Caco-2 (cell line): ENCODE measurements at regions not wholly inside any gene's neighbourhood (a gene's known extent, or its start where the extent isn't known, plus 50 kb on each side); places are given as distances from the start of the nearest gene placed in this dataset.

Source experiments
- BruUV-seq: library from RNA; stranded (reverse); fragments of 400-500 nt; replicated peaks from 2 replicates; lab custom pipeline; 2021; lab: Mats Ljungman, UMichigan
- CTCF ChIA-PET: fragments of 300-600 bp; sonication (Branson Sonifier 250); formaldehyde crosslinking; loops from one replicate; lab custom pipeline; 2022; ENCODE audit warnings: antibody characterized with exemption; lab: Charles Lee
- POLR2A ChIA-PET: fragments of 300-600 bp; sonication (Branson Sonifier 250); formaldehyde crosslinking; loops from one replicate; lab custom pipeline; 2022; ENCODE audit warnings: antibody characterized with exemption; lab: Charles Lee
- DNase-seq, 2 experiments: peaks; one replicate each; pipeline versions ENCODE4 v3.0.0 to v3.0.0-alpha.2; 2020 to 2022
- H3K27me3 ChIP-seq: replicated peaks from 2 replicates; pipeline ENCODE4 v1.6.0; 2011; ENCODE audit warnings: low read length; ENCODE audit not compliant: control insufficient read depth, insufficient read depth
- H3K36me3 ChIP-seq: 2 replicates; pipeline ENCODE4 v1.5.1; 2011; ENCODE audit warnings: low read length; ENCODE audit not compliant: control insufficient read depth, insufficient read depth
- H3K4me1 ChIP-seq: fragments of 250-450 bp; sonication (Bioruptor Pico); 2 replicates; pipeline ENCODE4 v1.5.1; 2020; ENCODE audit warnings: mild to moderate bottlenecking
- H3K4me3 ChIP-seq: 2 replicates; pipeline ENCODE4 v1.5.1; 2011; ENCODE audit warnings: low read depth, mild to moderate bottlenecking, control low read depth, low read length
- H3K9me3 ChIP-seq: fragments of 250-450 bp; sonication (Bioruptor Pico); 2 replicates; pipeline ENCODE4 v1.5.1; 2020; ENCODE audit warnings: mild to moderate bottlenecking, moderate library complexity
- H3K27ac Mint-ChIP-seq: one replicate; pipeline ENCODE4 v1.8.0; 2022; ENCODE audit warnings: mixed read lengths; ENCODE audit not compliant: unreplicated experiment
- H3K27me3 Mint-ChIP-seq: one replicate; pipeline ENCODE4 v1.8.0; 2022; ENCODE audit warnings: mixed read lengths; ENCODE audit not compliant: insufficient read depth, unreplicated experiment
- H3K36me3 Mint-ChIP-seq: one replicate; pipeline ENCODE4 v1.8.0; 2022; ENCODE audit warnings: mild to moderate bottlenecking, mixed read lengths; ENCODE audit not compliant: insufficient read depth, unreplicated experiment
- H3K4me1 Mint-ChIP-seq: one replicate; pipeline ENCODE4 v1.8.0; 2022; ENCODE audit warnings: low read depth, mixed read lengths; ENCODE audit not compliant: unreplicated experiment
- H3K4me3 Mint-ChIP-seq: one replicate; pipeline ENCODE4 v1.8.0; 2022; ENCODE audit warnings: mild to moderate bottlenecking, moderate library complexity, mixed read lengths; ENCODE audit not compliant: unreplicated experiment
- H3K9me3 Mint-ChIP-seq: one replicate; pipeline ENCODE4 v1.8.0; 2022; ENCODE audit warnings: mixed read lengths; ENCODE audit not compliant: unreplicated experiment
- CTCF ChIP-seq, 2 experiments: fragments of 200-600 bp in 1 of 2; IDR thresholded peaks; 1 replicate in 1 of 2; 2 replicates in 1 of 2; pipeline versions ENCODE4 v1.5.1 to v1.8.0; 2011 to 2022; ENCODE audit warnings: antibody characterized with exemption in 1 of 2, control low read depth in 1 of 2, inconsistent platforms in 1 of 2, low read depth in 1 of 2, low read length in 1 of 2, mild to moderate bottlenecking in 1 of 2, moderate library complexity in 1 of 2; ENCODE audit not compliant: insufficient read depth in 1 of 2, severe bottlenecking in 1 of 2, unreplicated experiment in 1 of 2
- intact Hi-C: fragments of 100-400 bp; cut with micrococcal nuclease; formaldehyde crosslinking; loops from one replicate; pipeline ENCODE4 v1.10.0; 2022; ENCODE audit not compliant: unreplicated experiment

- DNase-seq = no peak
- intact Hi-C loops = no loop called here
- no peak overlapping the region for H3K27ac Mint-ChIP-seq
Measured at GRCh38 chr20:7710440-7710839, 229.8 kb downstream of the HAO1 start.

DNA sequence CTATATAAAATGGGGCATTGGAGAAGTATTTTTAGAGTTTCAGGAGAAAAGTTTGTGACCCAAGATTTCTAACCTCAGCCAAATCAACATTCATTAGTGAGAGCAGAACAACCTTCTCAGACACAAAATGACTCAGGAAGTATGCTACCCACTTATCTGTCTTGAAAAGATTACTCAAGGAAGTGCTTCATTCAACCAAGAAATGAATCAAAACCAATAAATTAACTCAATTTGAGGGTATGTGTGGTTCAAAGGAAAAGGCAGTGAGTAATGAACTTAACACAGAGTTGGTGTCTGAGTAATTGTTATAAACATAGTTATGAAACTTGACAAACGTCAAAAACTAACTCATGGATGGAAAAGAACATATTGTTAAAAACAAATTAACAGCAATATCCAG, 227.6 kb downstream of the HAO1 start:
- H3K4me3 Mint-ChIP-seq = no peak overlapping the region
- intact Hi-C loops = no loop called here

More at GRCh38 chr20:7710440-7710839, 229.8 kb downstream of the HAO1 start:
- no peak for TF ChIP-seq CTCF (IDR thresholded peaks at IDR 0.05; ENCODE audit: insufficient read depth in 1 of 2, low read depth in 1 of 2, low read length in 1 of 2, severe bottlenecking in 1 of 2, unreplicated experiment in 1 of 2)
- no peak overlapping the region for H3K4me3 Mint-ChIP-seq
- no peaks in the 10 kb centered on the region for H3K36me3 ChIP-seq
- BruUV-seq = no TSS peak
- peaks cover 10% of the 10 kb centered on the region for H3K4me1 ChIP-seq
- peaks cover 5% of the 10 kb centered on the region for H3K4me1 Mint-ChIP-seq
- H3K36me3 Mint-ChIP-seq = no peaks in the 10 kb centered on the region
- no peaks in the 10 kb centered on the region for H3K9me3 ChIP-seq
- no peaks in the 10 kb centered on the region for H3K27me3 ChIP-seq
- no peak overlapping the region for H3K4me3 ChIP-seq
- ChIA-PET POLR2A (no interaction called here), CTCF (no interaction called here)
- H3K27me3 Mint-ChIP-seq = peaks cover 8% of the 10 kb centered on the region
- no peaks in the 10 kb centered on the region for H3K9me3 Mint-ChIP-seq

DNA sequence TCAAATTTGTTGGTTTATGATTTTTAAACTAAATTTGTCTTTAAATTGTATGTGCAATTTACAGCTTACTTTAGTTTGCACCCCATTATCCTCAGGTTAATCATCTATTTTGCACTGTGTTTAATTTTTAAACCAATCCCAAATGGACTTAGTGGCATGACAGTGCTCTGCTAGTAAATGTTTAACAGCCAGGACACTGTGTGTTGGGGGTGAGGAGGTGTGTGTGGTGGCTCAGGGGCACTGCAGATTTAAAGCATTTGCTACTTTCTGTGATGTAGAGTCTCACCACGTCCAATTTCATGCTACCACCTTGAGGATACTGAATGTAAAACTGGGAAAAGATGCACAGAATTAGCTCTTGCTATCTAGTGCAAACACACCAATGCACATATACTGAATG, 225.7 kb downstream of the HAO1 start:
- H3K4me3 ChIP-seq = no peak overlapping the region
- H3K9me3 ChIP-seq = no peaks in the 10 kb centered on the region
- H3K4me1 Mint-ChIP-seq = peaks cover 5% of the 10 kb centered on the region
- no peaks in the 10 kb centered on the region for H3K27me3 ChIP-seq
- ChIA-PET POLR2A (no interaction called here), CTCF (interaction anchor here (0.6 kb wide), 1 partner anchor 958 kb away, joined by 4 read pairs; no protein-coding TSS in a partner anchor)
- no peaks in the 10 kb centered on the region for H3K36me3 Mint-ChIP-seq
- intact Hi-C loops = no loop called here
- H3K27me3 Mint-ChIP-seq = no peaks in the 10 kb centered on the region
- no peaks in the 10 kb centered on the region for H3K9me3 Mint-ChIP-seq
- H3K4me1 ChIP-seq = peaks cover 10% of the 10 kb centered on the region
- no TSS peak for BruUV-seq
- no peak overlapping the region for H3K4me3 Mint-ChIP-seq
- H3K36me3 ChIP-seq = no peaks in the 10 kb centered on the region
- no peak for TF ChIP-seq CTCF (IDR thresholded peaks at IDR 0.05; ENCODE audit: insufficient read depth in 1 of 2, low read depth in 1 of 2, low read length in 1 of 2, severe bottlenecking in 1 of 2, unreplicated experiment in 1 of 2)
- peak; percentile 51 to 64 for DNase-seq
- no peak overlapping the region for H3K27ac Mint-ChIP-seq

More for the DNA sequence above, 227.6 kb downstream of the HAO1 start:
- BruUV-seq = no TSS peak
- no peak for TF ChIP-seq CTCF (IDR thresholded peaks at IDR 0.05; ENCODE audit: insufficient read depth in 1 of 2, low read depth in 1 of 2, low read length in 1 of 2, severe bottlenecking in 1 of 2, unreplicated experiment in 1 of 2)
- POLR2A ChIA-PET = no interaction called here
- Mint-ChIP-seq H3K9me3 (no peaks in the 10 kb centered on the region), H3K36me3 (no peaks in the 10 kb centered on the region), H3K27me3 (peaks cover 2% of the 10 kb centered on the region), H3K27ac (no peak overlapping the region), H3K4me1 (peaks cover 5% of the 10 kb centered on the region)
- Histone ChIP-seq H3K4me3 (no peak overlapping the region), H3K27me3 (no peaks in the 10 kb centered on the region), H3K9me3 (no peaks in the 10 kb centered on the region), H3K36me3 (no peaks in the 10 kb centered on the region), H3K4me1 (peaks cover 10% of the 10 kb centered on the region)
- CTCF ChIA-PET = no interaction called here
- no peak for DNase-seq
